H54 (cell line): ENCODE measurements at regions not wholly inside any gene's neighbourhood (a gene's known extent, or its start where the extent isn't known, plus 50 kb on each side); places are given as distances from the start of the nearest gene placed in this dataset.
"Not testable (repeated sequence)": the region's sequence is repeated elsewhere in the genome, so short reads cannot be mapped to it uniquely, and the experiment has no call there.

Experiments used
- DNase-seq: peaks from one replicate; pipeline ENCODE4 v3.0.0; 2011; ENCODE audit warnings: low spot score, mixed read lengths; ENCODE audit not compliant: insufficient read length
- FAIRE-seq: peaks from 3 replicates; lab custom pipeline; 2011; peaks lifted over from hg19 to GRCh38; lab: Jason Lieb, UNC
- POLR2A ChIP-seq: IDR thresholded peaks from 2 replicates; pipeline ENCODE4 v1.6.1; 2011; ENCODE audit warnings: low read depth, mild to moderate bottlenecking, low read length

DNA sequence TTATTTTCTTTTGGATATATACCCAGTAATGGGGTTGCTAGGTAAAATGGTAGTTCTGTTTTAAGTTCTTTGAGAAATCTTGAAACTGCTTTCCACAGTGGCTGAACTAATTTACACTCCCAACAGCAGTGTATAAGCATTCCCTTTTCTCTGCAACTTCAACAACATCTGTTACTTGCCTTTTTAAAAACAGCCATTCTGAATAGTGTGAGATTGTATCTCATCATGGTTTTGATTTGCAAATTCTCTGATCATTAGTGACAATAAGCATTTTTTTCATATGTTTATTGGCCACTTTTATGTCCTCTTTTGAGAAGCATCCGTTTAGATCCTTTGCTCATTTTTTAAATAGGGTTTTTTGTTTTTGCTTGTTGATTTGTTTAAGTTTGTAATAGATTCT is 291.3 kb upstream of the COL3A1 start:
- no peak for DNase-seq
- no peak for TF ChIP-seq POLR2A
- FAIRE-seq, result no peak

DNA sequence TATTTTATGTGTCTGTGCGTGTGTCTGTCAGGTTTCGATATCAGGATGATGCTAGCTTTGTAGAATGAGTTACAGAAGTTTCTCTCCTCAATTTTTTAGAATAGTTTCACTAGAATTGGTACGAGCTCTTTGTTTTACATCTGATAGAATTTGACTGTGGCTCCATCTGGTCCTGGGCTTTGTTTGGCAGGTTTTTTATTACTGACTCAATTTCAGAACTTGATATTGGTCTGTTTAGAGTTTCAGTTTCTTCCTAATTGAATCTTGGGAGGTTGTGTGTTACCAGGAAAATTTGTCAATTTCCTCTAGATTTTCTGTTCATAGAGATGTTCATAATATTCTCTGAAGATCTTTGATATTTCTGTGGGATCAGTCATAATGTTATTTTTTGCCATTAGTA is 289.4 kb upstream of the COL3A1 start:
- no peak for DNase-seq
- no peak for TF ChIP-seq POLR2A
- FAIRE-seq, result no peak

DNA sequence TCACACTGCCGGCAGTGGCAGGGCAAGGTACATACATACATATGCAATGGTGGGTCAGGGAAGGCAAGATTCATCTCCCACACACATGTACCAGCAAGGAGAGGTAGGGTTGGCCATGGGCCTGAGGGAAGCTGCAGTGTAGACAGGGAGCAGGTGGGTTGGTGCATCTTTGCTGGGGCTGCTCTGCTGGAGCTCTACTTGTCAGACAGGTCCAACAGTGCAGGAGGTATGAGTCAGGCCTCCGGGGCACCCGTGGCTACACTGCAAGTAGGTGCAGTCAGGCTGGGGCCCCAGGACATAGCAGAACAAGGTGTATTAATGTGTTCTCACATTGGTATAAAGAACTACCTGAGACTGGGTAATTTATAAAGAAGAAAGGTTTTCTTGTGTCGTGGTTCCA is 281.1 kb upstream of the COL3A1 start:
- FAIRE-seq (no peak), DNase-seq (no peak)
- no peak for TF ChIP-seq POLR2A

DNA sequence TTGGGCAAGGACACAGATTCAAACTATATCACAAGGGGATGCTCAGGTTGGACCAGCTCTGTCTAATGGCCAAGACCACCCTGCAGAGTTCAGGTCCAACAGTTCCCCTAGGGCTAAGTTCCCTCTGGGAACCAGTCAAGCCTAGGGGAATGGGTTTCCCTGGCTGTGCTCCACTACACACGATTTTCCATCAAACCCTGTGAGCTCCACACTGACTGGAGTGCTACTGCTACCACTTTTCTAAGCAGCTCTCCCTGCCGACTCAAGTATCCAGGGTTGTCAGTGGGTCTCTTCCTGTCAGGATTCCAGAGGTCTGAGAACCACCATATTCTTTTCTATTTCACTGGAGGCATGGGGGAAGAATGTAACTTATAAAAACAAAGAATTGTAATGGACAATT is 280.4 kb upstream of the COL3A1 start:
- no peak for TF ChIP-seq POLR2A
- FAIRE-seq (no peak), DNase-seq (no peak)

DNA sequence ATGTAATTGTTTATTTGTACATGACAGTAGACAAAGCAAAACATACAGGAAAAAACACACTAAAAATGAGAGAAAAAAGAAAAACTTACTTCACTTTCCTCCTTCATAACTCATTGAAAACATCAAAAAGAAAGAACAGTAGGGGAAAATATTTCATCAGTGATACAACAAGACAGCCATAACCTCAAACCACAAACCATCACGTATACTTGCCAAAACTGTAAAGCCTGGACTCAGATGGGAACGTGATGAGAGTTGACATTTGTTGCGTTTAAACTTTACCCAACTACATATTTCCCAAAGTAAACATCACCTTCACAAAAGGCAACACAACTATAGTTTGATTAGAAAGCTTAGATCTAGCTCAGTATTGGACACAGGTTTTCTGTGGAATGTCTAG is 278.2 kb upstream of the COL3A1 start:
- DNase-seq (no peak), FAIRE-seq (peak; percentile 79)
- no peak for TF ChIP-seq POLR2A

DNA sequence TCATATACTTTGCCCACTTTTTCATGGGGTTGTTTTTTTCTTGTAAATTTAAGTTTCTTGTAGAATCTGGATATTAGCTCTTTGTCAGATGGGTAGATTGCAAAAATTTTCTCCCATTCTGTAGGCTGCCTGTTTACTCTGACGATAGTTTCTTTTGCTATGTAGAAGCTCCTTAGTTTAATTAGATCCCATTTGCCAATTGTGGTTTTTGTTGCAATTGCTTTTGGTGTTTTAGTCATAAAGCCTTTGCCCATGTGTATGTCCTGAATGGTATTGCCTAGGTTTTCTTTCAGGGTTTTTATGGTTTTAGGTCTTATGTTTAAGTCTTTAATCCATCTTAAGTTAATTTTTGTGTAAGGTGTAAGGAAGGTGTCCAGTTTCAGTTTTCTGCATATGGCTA is 276.0 kb upstream of the COL3A1 start:
- not testable (repeated sequence) for DNase-seq, FAIRE-seq

DNA sequence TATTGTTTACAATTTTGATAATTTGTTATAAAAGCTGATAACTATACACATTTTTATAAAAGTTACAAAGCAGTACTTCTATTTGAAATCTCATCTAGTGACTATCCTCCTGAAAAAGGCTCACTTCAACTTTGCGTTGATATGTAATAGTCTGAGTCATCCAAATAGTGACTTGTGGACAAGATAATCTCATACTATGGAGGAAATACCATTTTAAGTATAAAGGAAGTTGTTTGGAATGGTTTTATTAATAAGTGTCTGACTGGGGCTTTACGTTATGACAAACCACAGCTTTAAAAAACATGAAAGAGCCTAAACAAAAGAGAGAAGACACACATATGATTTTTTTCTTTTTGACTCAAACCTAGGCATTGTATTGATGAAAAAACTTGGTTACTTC is 272.3 kb upstream of the COL3A1 start:
- FAIRE-seq (no peak), DNase-seq (no peak)
- no peak for TF ChIP-seq POLR2A

DNA sequence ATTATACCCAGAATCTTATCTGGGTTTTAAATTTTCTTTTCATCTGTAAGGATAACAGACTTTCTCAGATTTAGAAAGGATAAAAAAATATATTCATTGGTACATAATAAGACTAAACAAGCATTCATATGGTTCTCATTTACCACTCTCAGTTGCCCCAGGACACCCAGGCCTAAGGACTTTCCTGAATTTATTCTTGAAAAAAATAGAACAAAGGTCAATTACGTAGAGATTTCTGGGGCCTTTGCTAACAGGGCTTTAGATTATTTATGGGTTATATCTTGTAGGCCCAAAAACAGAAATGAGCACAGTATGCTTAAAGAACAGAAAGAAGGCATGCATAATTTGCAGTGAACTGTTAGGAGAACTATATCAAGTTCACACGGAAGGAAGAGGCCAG is 269.0 kb upstream of the COL3A1 start:
- TF ChIP-seq POLR2A, result no peak
- FAIRE-seq (no peak), DNase-seq (no peak)

DNA sequence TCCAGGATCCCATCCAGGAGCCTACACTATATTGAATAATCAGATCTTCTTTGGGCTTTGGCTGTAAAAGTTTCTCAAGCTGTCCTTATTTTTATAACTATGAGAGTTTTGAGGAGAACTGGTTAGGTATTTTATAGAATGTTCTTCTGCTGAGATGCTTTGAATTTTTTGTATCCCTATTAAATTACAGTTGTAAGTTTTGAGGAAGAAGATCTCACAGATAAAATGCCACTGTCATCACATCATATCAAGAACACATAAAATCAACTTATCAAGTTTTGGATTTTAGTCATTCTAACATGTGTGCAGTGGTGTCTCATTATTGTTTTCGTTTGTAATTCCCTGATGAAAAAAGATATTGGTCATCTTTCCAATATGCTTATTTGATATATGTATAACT is 260.2 kb upstream of the COL3A1 start:
- no peak for FAIRE-seq
- DNase-seq, result no peak
- TF ChIP-seq POLR2A, result no peak

DNA sequence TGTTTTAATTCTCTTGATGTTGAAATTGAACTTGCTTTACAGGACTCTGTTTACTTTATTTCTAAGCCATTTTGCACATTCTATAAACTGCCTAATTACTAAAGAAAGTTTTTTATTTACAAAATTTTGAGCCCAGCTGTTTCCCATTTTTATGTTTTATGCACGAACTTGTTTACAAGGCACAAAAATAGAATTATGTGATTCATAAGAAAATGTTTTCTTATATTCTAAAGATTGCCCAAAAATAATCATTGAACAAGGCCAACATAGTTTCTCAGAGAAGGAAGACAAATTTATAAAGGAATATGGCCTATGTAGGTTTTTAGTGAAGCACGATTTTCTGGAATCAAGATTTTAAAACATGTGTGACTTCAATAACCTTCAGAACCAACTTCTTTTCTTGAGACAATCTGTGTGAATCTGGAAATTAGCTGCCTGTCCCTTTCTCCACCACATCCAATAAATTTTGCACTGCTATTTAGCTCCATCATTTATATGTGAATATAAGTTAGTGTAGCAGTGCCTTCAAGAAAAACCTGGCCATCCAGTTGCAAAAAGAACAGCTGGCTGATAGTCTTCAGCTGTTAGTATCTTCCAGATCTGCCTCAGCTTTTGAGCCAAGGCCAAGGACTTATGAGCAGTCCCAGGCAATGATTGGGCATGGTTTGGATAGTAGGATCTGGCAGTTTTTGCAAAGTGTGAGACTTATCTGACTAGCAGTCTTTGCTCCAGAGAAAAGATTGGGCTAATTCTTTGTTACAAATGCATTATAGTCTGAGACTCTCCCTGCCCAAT is 253.2 kb upstream of the COL3A1 start:
- no peak for FAIRE-seq
- DNase-seq, result no peak
- no peak for TF ChIP-seq POLR2A

DNA sequence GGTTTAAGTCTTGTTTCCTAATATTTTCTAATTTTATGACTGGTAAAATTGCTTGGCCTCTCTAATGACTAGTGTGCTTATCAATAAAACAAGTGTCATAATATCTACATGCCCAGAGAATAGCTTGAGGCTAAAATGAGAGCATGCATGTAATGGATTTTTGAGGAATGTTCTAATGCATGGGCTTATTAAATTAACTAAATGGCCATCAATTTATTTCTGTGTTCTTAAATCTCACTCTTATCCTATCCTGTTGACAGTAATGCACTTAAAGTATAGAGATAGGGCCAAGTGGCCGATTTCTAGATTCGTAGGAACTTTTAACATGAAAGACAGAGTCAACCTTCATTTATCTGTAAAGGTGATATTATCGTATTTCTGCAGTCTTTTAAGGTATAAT is 252.4 kb upstream of the COL3A1 start:
- no peak for TF ChIP-seq POLR2A
- no peak for DNase-seq
- no peak for FAIRE-seq

DNA sequence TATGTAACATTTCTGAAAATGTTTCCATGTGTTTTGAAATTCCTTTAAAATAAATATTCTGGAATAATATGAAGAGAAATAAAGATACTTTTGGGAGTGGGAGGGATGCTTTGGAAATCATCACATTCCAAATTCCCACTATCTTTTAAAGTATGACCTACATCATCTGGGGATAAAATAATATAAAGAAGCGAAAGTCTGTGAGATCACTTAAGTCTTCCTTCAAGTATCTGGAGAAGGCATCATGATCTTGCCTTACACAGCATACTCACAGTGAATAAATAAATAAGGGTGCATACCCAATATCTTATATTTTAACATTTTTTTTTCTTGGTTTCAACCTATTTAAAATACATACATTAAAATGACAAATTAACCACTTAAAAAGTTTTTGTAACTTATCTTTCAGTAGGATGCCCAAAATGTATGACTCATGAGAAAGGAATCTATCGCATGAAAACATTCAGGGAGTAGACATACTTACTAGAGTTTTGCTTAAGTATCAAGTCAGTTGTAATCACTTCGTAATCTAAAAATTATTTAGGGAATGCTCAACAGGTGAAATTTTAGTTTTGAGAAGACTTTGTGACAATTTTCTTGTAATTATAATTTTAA is 248.3 kb upstream of the COL3A1 start:
- DNase-seq (no peak), FAIRE-seq (peak; percentile 62)
- TF ChIP-seq POLR2A, result no peak

DNA sequence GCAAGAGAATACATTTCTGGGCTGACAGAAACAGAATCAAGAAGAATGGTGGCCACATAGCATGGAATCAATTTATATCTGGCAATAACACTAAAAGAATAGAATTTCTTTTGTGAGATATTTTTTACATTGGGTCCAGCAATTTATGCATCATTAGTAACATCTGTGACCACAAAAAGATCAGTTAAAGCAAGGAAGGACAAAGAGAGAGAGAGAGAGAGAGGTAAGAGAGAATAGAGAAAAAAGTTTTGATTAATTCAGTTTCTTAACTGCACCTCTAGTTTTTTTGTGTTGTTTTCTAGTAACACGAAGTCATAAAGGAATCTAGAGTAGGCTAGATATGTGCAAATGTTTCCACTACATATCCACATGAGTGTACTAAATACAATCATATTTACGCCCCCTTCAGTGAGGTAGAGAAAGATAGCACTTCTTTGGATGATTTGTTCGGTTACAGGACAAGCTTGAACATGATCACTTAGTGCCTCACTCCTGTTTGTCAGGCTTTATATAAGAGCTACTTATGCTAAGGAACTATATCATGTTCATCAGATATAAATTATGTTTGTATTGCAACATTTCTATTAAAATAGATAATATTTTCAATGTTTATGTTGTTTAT is 247.4 kb upstream of the COL3A1 start:
- no peak for TF ChIP-seq POLR2A
- FAIRE-seq, result no peak
- no peak for DNase-seq

DNA sequence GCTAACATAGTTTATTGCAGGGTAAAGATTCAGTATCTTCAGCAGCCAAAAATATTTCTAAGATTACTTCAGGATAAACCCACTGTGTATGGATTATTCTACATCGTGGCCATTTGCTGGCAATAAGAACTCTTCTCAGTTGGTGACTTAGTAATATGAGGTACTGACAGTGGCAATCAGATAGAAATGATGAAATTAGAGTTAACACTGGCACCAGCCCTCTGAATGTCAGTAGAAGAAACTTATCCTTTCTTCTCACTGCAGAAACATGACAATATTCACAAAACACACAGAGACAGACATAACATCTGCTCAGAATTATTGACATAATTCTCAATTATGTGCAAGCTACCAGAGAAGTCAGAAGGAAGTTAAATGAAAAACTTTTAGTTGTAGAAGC is 246.3 kb upstream of the COL3A1 start:
- DNase-seq (no peak), FAIRE-seq (no peak)
- TF ChIP-seq POLR2A, result no peak

DNA sequence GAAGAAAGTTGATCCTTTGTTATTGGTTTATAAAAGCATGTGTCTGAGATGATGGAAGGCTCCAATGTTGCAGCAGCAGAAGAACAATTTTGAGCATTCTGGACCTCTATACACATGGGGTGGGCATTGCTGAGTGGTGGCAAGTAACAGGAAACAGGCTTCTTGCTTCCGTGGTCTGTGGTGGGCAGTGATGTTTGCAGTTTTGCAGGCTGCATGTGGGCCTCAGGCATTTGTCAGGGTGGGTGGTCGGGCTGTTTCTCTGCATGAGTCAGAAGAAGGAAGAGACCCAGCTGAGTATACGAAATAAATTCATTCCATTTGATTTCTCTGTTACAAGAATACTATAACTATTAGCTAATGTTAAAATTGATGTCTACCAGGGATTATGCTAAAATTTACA is 239.5 kb upstream of the COL3A1 start:
- DNase-seq (no peak), FAIRE-seq (no peak)
- TF ChIP-seq POLR2A, result no peak

DNA sequence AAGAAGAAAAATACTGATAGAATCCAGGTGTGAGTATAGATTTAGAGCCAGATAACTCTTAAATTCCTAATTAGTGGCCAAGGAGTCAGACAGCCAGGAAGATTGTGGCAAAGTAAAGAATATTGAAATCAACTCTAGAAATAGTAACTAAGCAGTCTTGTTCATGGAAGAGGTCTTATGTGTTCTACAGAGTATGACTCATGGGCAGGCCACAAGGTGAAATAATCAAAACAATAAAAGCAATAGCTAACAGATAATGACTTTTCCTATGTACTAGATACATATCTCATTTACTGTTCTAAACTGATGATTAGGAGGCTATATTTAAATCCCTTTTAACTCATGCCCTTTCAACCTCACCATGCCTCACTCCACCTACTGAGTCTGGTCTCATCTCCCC is 227.4 kb upstream of the COL3A1 start:
- FAIRE-seq (no peak), DNase-seq (no peak)
- TF ChIP-seq POLR2A, result no peak
